HUES64 (cell line): ENCODE measurements at regions not wholly inside any gene's neighbourhood (a gene's known extent, or its start where the extent isn't known, plus 50 kb on each side); places are given as distances from the start of the nearest gene placed in this dataset.

Source experiments
- H3K27ac ChIP-seq: 2 replicates; pipeline ENCODE4 v1.7.0; 2013; ENCODE audit warnings: low read depth, low read length, inconsistent platforms
- H3K27me3 ChIP-seq: 2 replicates; pipeline ENCODE4 v1.6.1; 2013; ENCODE audit warnings: mild to moderate bottlenecking, low read length; ENCODE audit not compliant: insufficient read depth
- H3K36me3 ChIP-seq: 2 replicates; pipeline ENCODE4 v1.6.1; 2013; ENCODE audit warnings: mild to moderate bottlenecking, low read length; ENCODE audit not compliant: insufficient read depth
- H3K4me1 ChIP-seq: 2 replicates; pipeline ENCODE4 v1.6.1; 2013; ENCODE audit warnings: mild to moderate bottlenecking, low read length, moderate library complexity; ENCODE audit not compliant: insufficient read depth
- H3K4me3 ChIP-seq: 2 replicates; pipeline ENCODE4 v1.5.1; 2013; ENCODE audit warnings: mild to moderate bottlenecking, low read length, moderate library complexity
- H3K9ac ChIP-seq: 2 replicates; pipeline ENCODE4 v1.6.1; 2013; ENCODE audit warnings: mild to moderate bottlenecking, low read depth, low read length
- H3K9me3 ChIP-seq: 2 replicates; pipeline ENCODE4 v1.6.1; 2013; ENCODE audit warnings: low read depth, low read length; ENCODE audit not compliant: insufficient read depth
- WGBS: fragments of 150-250, 120-280 bp; methylation state at CpG from one replicate; pipeline ENCODE4 v1.1.7; 2013; ENCODE audit warnings: missing lambda C conversion rate; 5-methylcytosine and 5-hydroxymethylcytosine counted together

DNA sequence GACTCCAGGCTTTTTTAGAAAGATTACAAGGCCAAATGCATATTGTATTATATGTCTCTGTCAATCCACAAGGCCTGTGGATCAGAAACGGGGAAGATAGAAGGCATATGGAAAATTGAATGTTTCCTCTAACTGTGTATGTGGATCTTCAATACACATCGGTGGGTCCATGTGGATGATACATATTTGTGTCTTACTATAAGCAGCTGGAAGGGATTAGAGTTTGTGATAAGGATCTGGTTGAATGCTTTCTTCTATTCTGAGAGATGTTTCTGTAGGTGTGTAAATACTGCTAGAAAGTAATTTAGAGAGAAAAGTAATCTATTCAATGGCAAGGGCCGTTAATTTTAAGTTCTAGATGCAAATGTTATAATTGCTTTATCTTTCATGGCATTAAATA lies 137.8 kb upstream of the AKR1E2 start:
- Histone ChIP-seq H3K4me1 (peaks cover 5% of the 10 kb centered on the region; the same call in 1 of the 2 replicates), H3K9me3 (no peaks in the 10 kb centered on the region), H3K36me3 (no peaks in the 10 kb centered on the region), H3K27me3 (no peaks in the 10 kb centered on the region), H3K4me3 (no peak overlapping the region), H3K9ac (no peak overlapping the region), H3K27ac (no peak overlapping the region)
- 90% methylated on average over 2 of the region's 3 CpGs for WGBS

DNA sequence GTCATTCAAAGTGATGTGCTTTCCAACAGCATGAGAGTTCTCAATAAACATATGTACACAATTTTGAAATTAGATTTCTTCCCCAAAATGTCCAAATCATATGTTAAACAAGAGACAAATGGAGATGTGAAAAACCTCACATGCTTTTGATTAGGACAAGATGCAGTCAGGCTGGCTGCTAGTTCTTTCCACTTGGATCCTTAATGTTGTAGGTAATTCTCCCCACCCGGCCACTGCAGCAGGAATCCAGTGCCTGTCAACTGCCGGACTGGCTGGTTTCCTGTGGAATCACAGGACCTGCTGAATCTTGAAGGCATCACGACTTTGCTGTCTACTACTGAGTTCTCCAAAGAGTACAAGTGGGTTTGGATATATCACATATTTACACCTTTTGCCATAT lies 138.6 kb upstream of the AKR1E2 start:
- Histone ChIP-seq H3K4me3 (no peak overlapping the region), H3K9ac (no peak overlapping the region), H3K36me3 (no peaks in the 10 kb centered on the region), H3K27me3 (no peaks in the 10 kb centered on the region), H3K27ac (no peak overlapping the region), H3K4me1 (peaks cover 5% of the 10 kb centered on the region; the same call in 1 of the 2 replicates), H3K9me3 (no peaks in the 10 kb centered on the region)
- 90% methylated on average over 3 of the region's 3 CpGs for WGBS

DNA sequence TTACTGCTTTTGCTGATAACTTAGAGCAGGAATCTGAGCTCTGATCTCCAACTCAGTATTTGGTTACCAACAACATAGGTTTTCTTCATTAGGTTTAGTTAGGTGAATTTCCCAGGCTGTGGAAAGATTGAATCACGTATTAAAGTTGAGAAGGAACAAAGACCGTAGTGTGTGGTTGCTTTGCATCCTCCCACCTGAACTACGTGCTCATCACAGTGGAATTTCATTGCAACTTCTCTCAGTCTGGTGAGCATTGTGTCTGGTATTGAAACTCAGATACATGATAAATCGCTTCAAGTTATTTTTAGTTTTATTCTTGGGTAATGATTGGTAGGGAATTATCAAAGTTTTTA lies 139.4 kb upstream of the AKR1E2 start:
- peaks cover 5% of the 10 kb centered on the region; the same call in 1 of the 2 replicates for H3K4me1 ChIP-seq
- H3K36me3 ChIP-seq: no peaks in the 10 kb centered on the region
- H3K9ac ChIP-seq: no peak overlapping the region
- H3K9me3 ChIP-seq: no peaks in the 10 kb centered on the region
- H3K4me3 ChIP-seq: no peak overlapping the region
- WGBS: 86% methylated on average over 4 of the region's 4 CpGs
- H3K27ac ChIP-seq: no peak overlapping the region
- no peaks in the 10 kb centered on the region for H3K27me3 ChIP-seq

DNA sequence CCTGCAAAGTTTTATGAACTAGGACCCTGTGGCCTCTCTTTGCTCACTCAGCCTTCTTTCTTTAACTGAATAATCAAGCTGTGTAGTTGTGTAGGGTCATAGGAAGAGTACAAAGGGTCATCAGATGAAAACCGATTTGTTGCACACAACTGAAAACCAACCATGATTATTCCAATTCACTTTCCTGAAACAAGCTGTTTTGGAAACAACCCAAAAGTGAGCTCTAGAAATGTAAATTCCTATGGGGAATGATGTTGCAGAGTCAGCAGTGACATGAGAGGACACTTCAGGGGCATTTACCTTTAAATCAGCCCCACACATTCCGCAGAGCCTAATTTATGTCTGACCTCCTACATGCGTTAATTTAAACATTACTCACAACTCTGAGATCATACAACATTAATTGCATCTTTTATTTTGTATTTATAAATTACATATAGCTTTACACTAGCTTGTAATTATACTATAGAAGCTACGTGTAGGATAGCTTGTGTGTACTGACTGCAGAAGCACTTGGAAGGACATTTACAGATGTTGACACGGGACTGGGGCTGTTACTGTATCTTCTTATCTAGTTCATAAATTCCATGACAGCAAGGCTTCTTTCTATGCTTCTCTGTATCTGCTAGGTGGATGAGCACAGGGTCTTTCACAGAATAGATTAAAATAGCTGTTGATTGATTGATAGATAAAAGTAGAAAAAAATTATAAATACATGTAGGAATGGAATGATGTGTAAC lies 139.9 kb upstream of the AKR1E2 start:
- Histone ChIP-seq H3K27ac (no peak overlapping the region), H3K36me3 (no peaks in the 10 kb centered on the region), H3K27me3 (no peaks in the 10 kb centered on the region), H3K9me3 (no peaks in the 10 kb centered on the region), H3K4me3 (no peak overlapping the region), H3K4me1 (peaks cover 5% of the 10 kb centered on the region; the same call in 1 of the 2 replicates), H3K9ac (no peak overlapping the region)
- 82% methylated on average over 4 of the region's 5 CpGs for WGBS

GRCh38 chr10:4685491-4685890 lies 140.5 kb upstream of the AKR1E2 start:
- 89% methylated on average over 3 of the region's 3 CpGs for WGBS
- H3K27ac ChIP-seq: no peak overlapping the region
- peaks cover 5% of the 10 kb centered on the region; the same call in 1 of the 2 replicates for H3K4me1 ChIP-seq
- no peaks in the 10 kb centered on the region for H3K27me3 ChIP-seq
- no peak overlapping the region for H3K4me3 ChIP-seq
- no peaks in the 10 kb centered on the region for H3K36me3 ChIP-seq
- no peak overlapping the region for H3K9ac ChIP-seq
- H3K9me3 ChIP-seq: no peaks in the 10 kb centered on the region

DNA sequence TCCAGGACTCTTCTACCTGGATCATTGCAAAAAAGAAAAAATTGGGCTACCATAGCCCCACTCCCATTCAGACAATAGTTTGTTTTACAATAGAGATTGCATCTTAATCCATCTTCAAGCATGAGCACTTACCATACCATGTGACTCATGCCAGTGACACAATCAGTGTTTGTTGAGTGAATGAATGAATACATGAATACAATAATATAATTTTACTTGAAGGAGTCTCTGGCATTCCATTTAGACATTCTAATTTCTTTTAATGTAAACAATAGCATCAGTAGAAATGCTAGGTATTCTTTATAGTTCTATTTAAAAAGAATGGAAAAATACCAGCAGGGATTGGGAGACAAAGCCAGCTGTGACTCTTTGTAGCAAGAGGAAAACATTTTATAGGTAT lies 141.6 kb upstream of the AKR1E2 start:
- no peak overlapping the region for H3K27ac ChIP-seq
- no peaks in the 10 kb centered on the region for H3K27me3 ChIP-seq
- H3K9ac ChIP-seq: no peak overlapping the region
- H3K4me3 ChIP-seq: no peak overlapping the region
- no peaks in the 10 kb centered on the region for H3K9me3 ChIP-seq
- H3K4me1 ChIP-seq: peaks cover 7% of the 10 kb centered on the region; the same call in 1 of the 2 replicates
- no peaks in the 10 kb centered on the region for H3K36me3 ChIP-seq

GRCh38 chr10:4683838-4684237 lies 142.2 kb upstream of the AKR1E2 start:
- Histone ChIP-seq H3K4me1 (peaks cover 7% of the 10 kb centered on the region; the same call in 1 of the 2 replicates), H3K9me3 (no peaks in the 10 kb centered on the region), H3K36me3 (no peaks in the 10 kb centered on the region), H3K27ac (no peak overlapping the region), H3K4me3 (no peak overlapping the region), H3K27me3 (no peaks in the 10 kb centered on the region), H3K9ac (no peak overlapping the region)
- WGBS: 94% methylated on average over 8 of the region's 8 CpGs

DNA sequence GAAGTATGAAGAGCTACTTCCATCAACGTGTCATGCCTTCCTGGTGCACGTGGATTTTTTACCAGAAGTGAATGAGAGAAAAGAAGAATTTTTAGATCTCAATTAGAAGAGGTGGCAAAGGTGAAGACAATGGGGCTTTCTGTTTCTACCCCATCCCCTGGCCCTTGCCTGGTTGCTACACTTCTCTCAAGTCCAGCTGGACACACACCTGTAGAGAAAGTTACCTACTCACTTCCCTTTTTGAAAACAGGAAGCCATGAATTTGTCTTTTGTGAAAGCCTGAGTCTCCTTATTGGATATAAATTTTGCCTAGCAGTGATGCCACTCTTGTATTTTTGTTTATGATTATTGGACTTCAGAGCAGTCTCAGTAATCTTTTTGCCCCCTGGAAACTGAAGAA lies 142.9 kb upstream of the AKR1E2 start:
- Histone ChIP-seq H3K9me3 (no peaks in the 10 kb centered on the region), H3K4me1 (peaks cover 7% of the 10 kb centered on the region; the same call in 1 of the 2 replicates), H3K4me3 (no peak overlapping the region), H3K27me3 (no peaks in the 10 kb centered on the region), H3K9ac (no peak overlapping the region), H3K27ac (no peak overlapping the region), H3K36me3 (no peaks in the 10 kb centered on the region)
- 94% methylated on average over 2 of the region's 2 CpGs for WGBS

GRCh38 chr10:4678951-4679671 lies 146.9 kb upstream of the AKR1E2 start:
- H3K36me3 ChIP-seq: no peaks in the 10 kb centered on the region
- no peaks in the 10 kb centered on the region for H3K27me3 ChIP-seq
- 94% methylated on average over 10 of the region's 11 CpGs for WGBS
- H3K9me3 ChIP-seq: no peaks in the 10 kb centered on the region
- no peak overlapping the region for H3K27ac ChIP-seq
- 0 out of 2 replicates have a peak, but pooled peaks cover 2% of the 10 kb centered on the region for H3K4me1 ChIP-seq
- H3K4me3 ChIP-seq: no peak overlapping the region
- no peak overlapping the region for H3K9ac ChIP-seq

DNA sequence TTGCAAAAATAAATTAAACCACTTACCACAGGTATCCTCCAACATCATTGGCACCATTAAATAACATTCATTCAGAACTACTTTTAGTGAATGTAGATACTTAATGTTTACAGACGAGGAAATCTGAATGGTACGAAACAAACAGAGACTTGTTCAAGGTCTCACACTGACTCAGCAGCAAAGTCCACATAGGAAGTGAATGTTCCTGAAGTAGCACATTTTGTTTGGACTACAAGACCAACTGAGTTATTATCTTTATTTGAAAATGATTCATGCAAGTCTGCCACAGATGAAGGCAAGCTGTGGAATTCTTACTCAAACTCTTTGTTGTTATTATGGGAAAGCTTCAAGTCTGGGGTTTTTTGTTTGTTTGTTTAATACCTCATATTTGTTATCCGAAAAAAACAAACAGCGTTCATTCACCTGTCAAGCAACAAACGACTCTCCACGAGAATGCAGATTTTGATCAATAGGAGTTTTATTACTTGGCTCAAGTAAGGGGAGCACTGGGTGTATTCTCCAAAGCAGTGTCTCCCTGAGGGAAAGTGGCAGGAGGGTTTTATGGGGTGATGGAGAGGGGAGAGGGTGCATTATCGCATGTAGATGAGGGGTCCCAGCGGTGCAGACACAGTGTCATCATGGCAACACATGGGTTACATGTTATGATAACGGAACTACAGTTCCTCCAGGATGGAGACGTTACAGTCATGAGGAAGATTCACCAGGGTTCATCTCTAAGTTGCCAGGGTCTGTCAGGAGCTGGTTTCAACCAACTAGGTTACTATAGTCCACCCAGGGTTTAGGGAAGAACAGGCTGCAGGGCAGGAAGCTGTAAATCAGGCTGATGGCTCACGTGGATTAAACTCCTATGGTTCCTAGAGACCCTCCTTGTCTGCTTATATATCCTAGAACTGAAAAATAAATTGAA lies 147.7 kb upstream of the AKR1E2 start:
- Histone ChIP-seq H3K4me1 (0 out of 2 replicates have a peak, but pooled peaks cover 2% of the 10 kb centered on the region), H3K9ac (no peak overlapping the region), H3K27ac (no peak overlapping the region), H3K36me3 (no peaks in the 10 kb centered on the region), H3K9me3 (no peaks in the 10 kb centered on the region), H3K4me3 (no peak overlapping the region), H3K27me3 (no peaks in the 10 kb centered on the region)
- 94% methylated on average over 11 of the region's 11 CpGs for WGBS
